Thyroid gland (tissue), 4 donors: ENCODE measurements at regions not wholly inside any gene's neighbourhood (a gene's known extent, or its start where the extent isn't known, plus 50 kb on each side); places are given as distances from the start of the nearest gene placed in this dataset.

Source experiments
- DNase-seq, 2 donors: peaks; one replicate each; pipeline ENCODE4 v3.0.0-alpha.2; 2019
- H3K27ac ChIP-seq, 3 donors: fragments of 200-600 bp; sonication (generic); 1 replicate in 2 of 3; 2 replicates in 1 of 3; pipeline ENCODE4 v1.5.1; 2016 to 2019; ENCODE audit warnings: mild to moderate bottlenecking in 1 of 3, moderate library complexity in 1 of 3
- H3K27me3 ChIP-seq: fragments of 200-600 bp; sonication (generic); one replicate; pipeline ENCODE4 v1.5.1; 2019
- H3K36me3 ChIP-seq, 2 donors: fragments of 200-600 bp; sonication (generic); one replicate each; pipeline ENCODE4 v1.5.1; 2016 to 2019
- H3K4me1 ChIP-seq, 2 donors: fragments of 200-600 bp; sonication (generic); one replicate each; pipeline ENCODE4 v1.5.1; 2017 to 2019
- H3K4me3 ChIP-seq, 3 donors: fragments of 200-600 bp; sonication (generic); replicated peaks in 1 of 3; 1 replicate in 2 of 3; 2 replicates in 1 of 3; pipeline ENCODE4 v1.5.1; 2016; ENCODE audit warnings: mild to moderate bottlenecking in 1 of 3
- H3K9me3 ChIP-seq: fragments of 200-600 bp; sonication (generic); one replicate; pipeline ENCODE4 v1.5.1; 2017
- POLR2A ChIP-seq, 2 donors: fragments of 450-650 bp; IDR thresholded peaks; one replicate each; pipeline ENCODE4 v1.6.1; 2017; ENCODE audit warnings: antibody characterized with exemption in 2 of 2, mild to moderate bottlenecking in 2 of 2, moderate library complexity in 1 of 2
- WGBS, 2 donors: methylation state at CpG; one replicate each; pipeline ENCODE4 v1.1.5; 2017; 5-methylcytosine and 5-hydroxymethylcytosine counted together
- intact Hi-C: fragments of 100-400 bp; cut with DNase I; formaldehyde crosslinking; loops from one replicate; pipeline ENCODE4 v1.15.1; 2023
- TF ChIP-seq, protein P1 (sequence below), 6 experiments: fragments of 200-600 bp in 3 of 6; fragments of 450-650 bp in 3 of 6; sonication (generic) in 3 of 6; IDR thresholded peaks; one replicate each; pipeline ENCODE4 v1.5.1; 2016 to 2019; ENCODE audit warnings: antibody characterized with exemption in 6 of 6, mild to moderate bottlenecking in 2 of 6, inconsistent platforms in 1 of 6, moderate library complexity in 1 of 6

DNA sequence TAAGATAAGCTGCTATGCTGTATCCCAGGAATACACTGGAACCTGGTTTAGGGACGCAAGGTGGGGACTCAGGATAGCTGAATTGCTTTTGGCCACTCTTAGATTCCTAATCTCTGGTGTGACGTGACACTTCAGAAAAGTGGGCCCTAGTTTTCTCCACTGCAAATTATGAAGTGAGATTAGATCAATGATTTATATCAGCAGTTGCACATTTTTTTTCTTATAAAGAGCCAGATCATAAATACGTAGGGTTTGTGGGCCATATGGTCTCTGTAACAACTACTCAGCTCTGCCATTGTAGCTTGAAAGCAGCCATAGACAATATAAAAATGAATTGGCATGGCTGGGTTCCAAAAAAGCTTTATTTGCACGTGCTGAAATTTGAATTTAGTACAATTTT is 85.4 kb upstream of the CPO start:
- TF ChIP-seq, protein P1, sequence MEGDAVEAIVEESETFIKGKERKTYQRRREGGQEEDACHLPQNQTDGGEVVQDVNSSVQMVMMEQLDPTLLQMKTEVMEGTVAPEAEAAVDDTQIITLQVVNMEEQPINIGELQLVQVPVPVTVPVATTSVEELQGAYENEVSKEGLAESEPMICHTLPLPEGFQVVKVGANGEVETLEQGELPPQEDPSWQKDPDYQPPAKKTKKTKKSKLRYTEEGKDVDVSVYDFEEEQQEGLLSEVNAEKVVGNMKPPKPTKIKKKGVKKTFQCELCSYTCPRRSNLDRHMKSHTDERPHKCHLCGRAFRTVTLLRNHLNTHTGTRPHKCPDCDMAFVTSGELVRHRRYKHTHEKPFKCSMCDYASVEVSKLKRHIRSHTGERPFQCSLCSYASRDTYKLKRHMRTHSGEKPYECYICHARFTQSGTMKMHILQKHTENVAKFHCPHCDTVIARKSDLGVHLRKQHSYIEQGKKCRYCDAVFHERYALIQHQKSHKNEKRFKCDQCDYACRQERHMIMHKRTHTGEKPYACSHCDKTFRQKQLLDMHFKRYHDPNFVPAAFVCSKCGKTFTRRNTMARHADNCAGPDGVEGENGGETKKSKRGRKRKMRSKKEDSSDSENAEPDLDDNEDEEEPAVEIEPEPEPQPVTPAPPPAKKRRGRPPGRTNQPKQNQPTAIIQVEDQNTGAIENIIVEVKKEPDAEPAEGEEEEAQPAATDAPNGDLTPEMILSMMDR (IDR thresholded peaks at IDR 0.05), result no peak
- no peak for TF ChIP-seq POLR2A (IDR thresholded peaks at IDR 0.05)
- H3K9me3 ChIP-seq, result no peaks in the 10 kb centered on the region
- no peaks in the 10 kb centered on the region for H3K4me1 ChIP-seq
- 79 to 95% methylated on average over 4 of the region's 4 CpGs for WGBS, 2 donors
- DNase-seq, result no peak
- intact Hi-C loops, result no loop called here
- H3K27ac ChIP-seq, result no peak overlapping the region
- no peaks in the 10 kb centered on the region for H3K27me3 ChIP-seq
- no peak overlapping the region for H3K4me3 ChIP-seq
- no peaks in the 10 kb centered on the region for H3K36me3 ChIP-seq

DNA sequence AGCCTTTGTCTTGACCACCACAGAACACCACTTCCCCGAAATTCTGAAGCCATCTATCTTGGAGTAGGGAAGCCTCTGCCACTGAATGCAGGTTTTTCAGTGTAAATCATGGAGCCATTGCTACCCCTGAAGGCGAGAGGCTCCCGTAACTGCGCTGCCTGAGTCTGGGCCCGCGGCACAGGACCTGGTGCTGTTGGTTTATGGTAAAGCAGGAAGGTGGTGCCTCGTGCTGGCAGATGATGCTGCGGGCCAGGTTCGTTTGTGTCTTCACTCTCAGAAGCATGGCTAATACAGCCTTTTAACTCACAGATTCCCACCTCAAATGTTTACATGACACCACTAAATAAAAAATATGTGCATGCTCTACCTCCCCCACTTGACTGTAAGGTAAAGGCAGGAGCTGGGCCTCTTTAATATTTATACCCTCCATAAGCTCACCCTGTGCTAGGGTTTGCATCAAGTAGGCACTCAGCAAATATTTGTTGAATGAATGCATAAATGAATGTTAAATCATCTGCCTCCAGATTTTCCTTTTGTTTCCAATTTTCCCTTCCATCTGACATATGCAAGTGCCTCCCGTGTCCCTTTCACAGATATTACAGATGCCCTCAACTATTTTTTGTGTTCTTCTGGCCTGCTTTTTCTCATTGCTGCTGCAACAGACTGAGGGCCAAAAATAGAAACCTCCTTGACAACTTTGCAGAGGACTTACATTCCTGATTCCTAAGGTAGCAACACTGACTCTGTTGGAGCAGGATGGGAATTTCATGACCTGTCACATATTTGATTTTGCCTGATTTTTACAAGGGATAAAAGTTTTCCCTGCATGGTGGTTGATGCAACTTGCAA is 83.5 kb upstream of the CPO start:
- intact Hi-C loops, result no loop called here
- no peak for TF ChIP-seq POLR2A (IDR thresholded peaks at IDR 0.05)
- TF ChIP-seq, protein P1 (IDR thresholded peaks at IDR 0.05), result no peak
- no peak for DNase-seq
- WGBS, 2 donors, result 89 to 92% methylated on average over 5 to 10 of the region's 10 CpGs
- H3K4me3 ChIP-seq, result no peak overlapping the region
- no peaks in the 10 kb centered on the region for H3K36me3 ChIP-seq
- H3K27me3 ChIP-seq, result no peaks in the 10 kb centered on the region
- no peaks in the 10 kb centered on the region for H3K4me1 ChIP-seq
- no peak overlapping the region for H3K27ac ChIP-seq
- H3K9me3 ChIP-seq, result no peaks in the 10 kb centered on the region

DNA sequence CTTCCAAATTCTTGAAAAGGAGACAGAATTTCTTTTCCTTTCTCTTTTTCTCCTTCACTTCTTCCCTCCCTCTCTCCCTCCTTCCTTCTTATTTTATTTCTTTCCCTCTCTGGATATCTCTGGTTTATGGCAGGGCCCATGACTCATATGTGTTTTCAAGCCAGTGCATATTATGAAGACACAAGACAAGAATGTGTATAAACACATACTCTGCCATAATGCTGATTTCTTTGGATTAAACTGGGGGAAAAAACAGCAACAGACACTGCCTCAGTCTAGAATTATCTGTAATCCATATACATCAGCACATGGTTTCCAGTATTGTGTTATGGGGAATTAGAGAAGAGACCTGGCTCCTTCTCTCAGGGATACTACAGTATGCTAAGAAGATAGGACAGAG is 82.8 kb upstream of the CPO start:
- H3K36me3 ChIP-seq, result no peaks in the 10 kb centered on the region
- H3K27ac ChIP-seq, result no peak overlapping the region
- H3K4me1 ChIP-seq, result no peaks in the 10 kb centered on the region
- intact Hi-C loops, result no loop called here
- H3K9me3 ChIP-seq, result no peaks in the 10 kb centered on the region
- TF ChIP-seq, protein P1 (IDR thresholded peaks at IDR 0.05), result no peak
- no peak for TF ChIP-seq POLR2A (IDR thresholded peaks at IDR 0.05)
- no peak for DNase-seq
- no peak overlapping the region for H3K4me3 ChIP-seq
- H3K27me3 ChIP-seq, result no peaks in the 10 kb centered on the region

DNA sequence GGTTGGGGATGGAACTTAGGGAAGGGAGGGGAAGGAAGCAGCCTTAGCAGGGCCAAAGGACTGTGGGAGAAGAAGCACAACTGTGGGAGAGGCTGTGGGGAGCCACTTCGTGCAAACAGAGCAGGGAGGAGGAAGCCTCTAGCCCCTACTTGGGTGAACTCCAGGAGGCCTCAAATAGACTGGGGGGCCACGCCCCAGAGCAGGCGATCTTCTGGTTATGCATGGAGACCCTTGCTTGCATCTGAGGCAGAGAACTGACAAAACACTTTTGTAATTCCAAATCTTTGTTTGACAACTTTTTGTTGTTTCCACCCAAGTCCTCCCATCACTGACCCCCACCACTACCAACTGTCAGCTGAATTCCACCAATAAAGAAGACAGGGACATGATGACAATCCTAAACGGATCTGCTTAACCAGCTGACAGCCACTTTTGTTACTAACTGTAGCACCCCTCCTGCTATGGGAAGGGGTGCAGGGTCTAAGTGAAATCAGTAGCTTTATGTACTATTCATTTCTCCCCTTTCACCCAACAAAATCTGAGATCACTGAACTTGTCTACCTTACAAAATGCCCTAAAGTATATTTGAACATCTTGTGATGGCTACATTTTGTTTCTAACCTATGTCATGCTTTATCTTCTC is 80.5 kb upstream of the CPO start:
- no peak for TF ChIP-seq POLR2A (IDR thresholded peaks at IDR 0.05)
- TF ChIP-seq, protein P1 (IDR thresholded peaks at IDR 0.05), result no peak
- H3K9me3 ChIP-seq, result no peaks in the 10 kb centered on the region
- no peaks in the 10 kb centered on the region for H3K36me3 ChIP-seq
- no peak overlapping the region for H3K27ac ChIP-seq
- intact Hi-C loops, result no loop called here
- H3K27me3 ChIP-seq, result no peaks in the 10 kb centered on the region
- no peak overlapping the region for H3K4me3 ChIP-seq
- H3K4me1 ChIP-seq, result no peaks in the 10 kb centered on the region
- no peak for DNase-seq
- WGBS, 2 donors, result 69 to 71% methylated on average over 4 of the region's 4 CpGs

DNA sequence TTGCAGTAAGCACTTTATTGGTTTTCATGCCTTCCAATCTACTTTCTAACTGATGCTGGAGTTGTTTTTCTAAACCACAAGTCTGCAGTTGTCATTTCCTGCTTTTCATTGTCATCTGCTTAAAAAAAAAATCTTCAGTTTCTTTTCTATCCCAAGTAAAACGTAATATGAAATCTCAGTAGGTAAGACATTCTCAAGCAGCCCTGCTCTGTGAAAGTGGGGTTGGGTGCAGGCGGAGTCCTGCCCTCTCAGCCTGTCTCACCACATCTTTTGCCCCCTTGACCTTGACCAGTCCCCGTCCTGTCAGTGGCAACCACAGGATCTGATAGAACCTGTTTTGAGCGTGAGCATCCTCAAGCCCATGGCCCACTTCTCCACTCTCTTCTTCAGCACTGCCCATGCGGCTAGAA is 80.0 kb upstream of the CPO start:
- Histone ChIP-seq H3K4me1 (no peaks in the 10 kb centered on the region), H3K27ac (no peak overlapping the region), H3K27me3 (no peaks in the 10 kb centered on the region), H3K4me3 (no peak overlapping the region), H3K9me3 (no peaks in the 10 kb centered on the region), H3K36me3 (no peaks in the 10 kb centered on the region)
- WGBS, 2 donors, result 79 to 81% methylated on average over 5 of the region's 5 CpGs
- TF ChIP-seq, protein P1 (IDR thresholded peaks at IDR 0.05), result no peak
- TF ChIP-seq POLR2A (IDR thresholded peaks at IDR 0.05), result no peak
- DNase-seq, result no peak
- intact Hi-C loops, result no loop called here
